Renal cortex interstitium (tissue), 11 donors: ENCODE measurements at regions not wholly inside any gene's neighbourhood (a gene's known extent, or its start where the extent isn't known, plus 50 kb on each side); places are given as distances from the start of the nearest gene placed in this dataset.
"Not testable (repeated sequence)": the region's sequence is repeated elsewhere in the genome, so short reads cannot be mapped to it uniquely, and the experiment has no call there.

Experiments used
- DNase-seq, 11 donors: peaks; one replicate each; pipeline ENCODE4 v3.0.0-alpha.2; 2013; ENCODE audit warnings: low read depth in 9 of 11, low spot score in 4 of 11; ENCODE audit errors: extremely low read depth in 1 of 11

DNA sequence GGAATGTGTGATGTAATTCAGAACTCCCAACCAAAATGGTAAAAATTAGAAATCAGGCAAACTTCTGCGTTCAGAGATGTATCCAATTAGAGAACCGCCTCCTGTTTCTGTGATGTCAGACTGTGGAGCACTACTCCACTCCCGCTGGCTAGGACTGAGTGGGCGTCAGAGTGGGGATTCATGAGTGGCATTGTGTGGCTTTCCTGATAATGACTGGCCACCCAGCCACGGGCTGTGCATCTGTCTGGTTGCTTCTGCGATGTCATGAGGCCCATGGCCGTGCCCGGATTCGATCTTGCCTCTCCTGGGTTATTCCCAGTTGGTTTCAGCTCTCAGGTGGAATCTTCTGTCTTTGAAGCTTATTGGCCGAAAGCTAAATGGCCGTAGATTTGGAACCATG lies 87.1 kb upstream of the KCNA1 start:
- no peak for DNase-seq

DNA sequence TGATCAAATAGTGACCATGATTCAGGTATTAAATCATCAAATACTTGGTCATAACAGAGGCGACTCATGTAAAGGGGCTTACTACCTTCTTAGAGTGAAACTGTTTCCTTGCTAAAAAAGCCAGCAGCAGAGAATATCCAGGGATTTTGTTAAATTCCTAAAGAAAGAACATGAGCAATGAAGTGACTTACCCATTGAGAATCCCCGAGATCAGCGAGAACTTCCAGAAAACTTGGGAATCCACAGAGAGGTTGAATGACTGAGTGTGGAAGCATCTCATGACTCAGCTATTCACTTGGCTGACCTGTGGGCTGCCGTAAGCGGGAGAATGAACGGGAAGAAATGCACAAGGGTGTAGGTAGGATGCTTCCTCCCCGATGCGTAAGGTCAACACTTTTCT lies 85.3 kb upstream of the KCNA1 start:
- no peak for DNase-seq

DNA sequence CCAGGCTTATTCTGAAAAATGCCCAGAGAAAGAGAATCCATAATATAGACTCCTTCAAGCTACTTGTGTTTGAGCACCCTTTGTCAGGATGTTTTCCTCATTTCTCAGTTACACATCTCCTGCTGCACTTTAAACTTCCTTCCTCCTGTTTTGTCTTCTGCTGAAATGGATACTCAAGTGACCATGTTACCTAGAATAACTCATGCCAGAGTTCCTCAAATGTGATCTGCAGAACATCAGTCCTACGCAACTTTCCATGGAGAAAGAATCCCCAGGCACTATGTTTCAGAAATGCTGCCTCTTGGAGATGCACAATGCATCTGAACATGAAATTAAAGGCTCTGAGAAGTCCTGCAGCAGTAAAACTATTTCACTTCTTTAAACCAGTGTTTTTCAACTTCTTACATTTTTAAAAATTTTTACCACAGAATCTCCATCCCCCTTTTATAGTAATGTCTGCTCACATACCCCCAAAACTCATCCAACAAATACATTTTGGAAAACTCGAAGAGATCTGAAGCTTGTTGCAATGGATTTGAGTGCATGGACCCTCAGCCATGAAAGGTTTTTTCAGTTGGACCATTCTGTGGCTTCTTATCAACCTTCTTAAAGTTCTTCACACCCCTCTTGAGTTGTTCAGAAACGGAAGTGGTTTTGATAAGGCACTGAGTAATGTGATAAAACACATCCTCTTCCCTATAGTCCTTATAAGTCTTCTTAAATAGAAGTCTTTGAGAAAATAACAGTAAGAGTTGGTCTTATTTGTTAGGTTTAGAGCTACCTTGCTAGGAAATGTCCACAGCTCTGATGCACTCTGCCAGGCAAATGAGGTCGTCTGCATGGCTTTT lies 84.5 kb upstream of the KCNA1 start:
- no peak for DNase-seq

DNA sequence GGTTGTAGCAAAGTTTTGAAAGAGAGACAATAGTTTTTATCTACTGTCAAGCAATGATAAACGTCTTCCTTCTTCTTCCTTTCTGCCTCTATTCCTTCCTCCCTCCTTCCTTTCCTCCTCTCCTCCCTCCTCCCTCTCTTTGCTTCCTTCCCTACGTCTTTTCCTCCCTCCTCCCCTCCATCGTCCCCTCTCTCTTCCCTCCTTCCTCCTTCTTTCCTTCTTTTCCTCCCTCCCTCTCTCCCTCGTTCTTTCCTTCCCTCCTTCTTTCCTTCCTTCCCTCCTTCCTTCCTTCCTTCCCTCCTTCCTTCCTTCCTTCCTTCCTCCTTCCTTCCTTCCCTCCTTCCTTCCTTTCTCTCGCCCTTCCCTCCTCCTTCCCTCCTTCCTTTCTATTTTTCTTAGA lies 82.8 kb upstream of the KCNA1 start:
- no peak for DNase-seq

DNA sequence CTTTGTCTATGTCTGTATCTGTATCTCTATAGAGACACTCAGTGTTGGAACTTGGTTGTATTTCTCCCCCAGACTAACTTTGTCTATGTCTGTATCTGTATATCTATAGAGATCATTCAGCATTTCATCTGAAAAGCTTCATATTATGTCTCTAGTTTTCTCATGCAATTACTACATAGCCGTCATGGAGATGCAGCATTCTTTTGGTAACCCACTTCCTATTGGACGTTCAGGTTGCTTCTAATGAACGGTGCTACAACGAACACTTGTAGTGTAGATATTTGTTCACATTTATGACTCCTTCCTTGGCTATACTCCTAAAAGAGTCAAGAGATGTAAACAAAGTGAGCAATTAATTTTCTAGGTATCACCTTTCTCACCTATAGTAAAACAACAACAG lies 81.5 kb upstream of the KCNA1 start:
- no peak for DNase-seq

DNA sequence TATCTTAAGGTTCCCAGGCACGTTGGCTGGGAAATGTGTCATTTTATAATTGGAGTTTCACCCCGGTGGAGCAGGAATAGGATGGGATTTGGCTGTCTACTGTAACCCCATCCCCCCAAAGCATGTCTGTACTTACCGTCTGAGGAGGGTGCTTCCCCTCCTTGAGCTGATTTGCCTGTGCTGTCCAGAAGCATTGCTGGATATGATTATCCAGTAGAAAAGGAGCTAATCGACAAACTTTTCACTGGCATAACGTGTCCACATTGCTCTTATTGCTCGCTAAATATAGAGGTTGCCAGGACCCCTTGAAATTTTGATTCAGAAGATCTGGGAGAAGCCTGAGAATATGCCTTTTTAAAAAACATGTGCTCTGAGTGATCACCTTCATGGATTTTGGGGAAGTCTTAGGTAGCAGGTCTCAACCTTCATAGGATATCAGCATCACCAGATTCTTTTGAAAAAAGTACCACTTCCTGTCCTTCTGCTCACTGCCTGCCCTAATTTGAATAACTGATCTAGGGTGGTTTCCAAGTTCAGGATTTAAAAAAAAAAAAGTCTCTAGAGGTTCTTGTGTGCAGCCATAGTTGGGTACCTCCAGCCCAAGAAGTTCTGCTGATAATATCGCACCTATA lies 80.4 kb upstream of the KCNA1 start:
- DNase-seq = no peak

DNA sequence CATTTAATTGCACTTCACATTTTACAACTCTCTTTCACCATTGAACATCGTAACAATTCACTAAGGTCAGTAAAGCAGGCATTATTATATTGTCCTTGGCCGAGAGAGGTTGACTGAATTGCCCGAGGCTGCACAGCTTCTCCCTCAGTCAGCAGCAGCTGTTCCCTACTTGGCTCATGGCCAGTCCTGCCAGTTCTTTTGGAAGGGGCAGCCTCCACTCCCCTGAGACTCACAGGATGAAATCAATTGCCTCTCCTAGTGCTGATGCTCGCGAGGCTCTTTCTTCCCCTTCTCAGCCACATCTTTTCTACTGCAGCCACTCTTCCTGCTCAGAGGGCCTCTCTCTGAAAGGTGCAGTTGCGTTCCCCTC lies 79.9 kb upstream of the KCNA1 start:
- DNase-seq = no peak

DNA sequence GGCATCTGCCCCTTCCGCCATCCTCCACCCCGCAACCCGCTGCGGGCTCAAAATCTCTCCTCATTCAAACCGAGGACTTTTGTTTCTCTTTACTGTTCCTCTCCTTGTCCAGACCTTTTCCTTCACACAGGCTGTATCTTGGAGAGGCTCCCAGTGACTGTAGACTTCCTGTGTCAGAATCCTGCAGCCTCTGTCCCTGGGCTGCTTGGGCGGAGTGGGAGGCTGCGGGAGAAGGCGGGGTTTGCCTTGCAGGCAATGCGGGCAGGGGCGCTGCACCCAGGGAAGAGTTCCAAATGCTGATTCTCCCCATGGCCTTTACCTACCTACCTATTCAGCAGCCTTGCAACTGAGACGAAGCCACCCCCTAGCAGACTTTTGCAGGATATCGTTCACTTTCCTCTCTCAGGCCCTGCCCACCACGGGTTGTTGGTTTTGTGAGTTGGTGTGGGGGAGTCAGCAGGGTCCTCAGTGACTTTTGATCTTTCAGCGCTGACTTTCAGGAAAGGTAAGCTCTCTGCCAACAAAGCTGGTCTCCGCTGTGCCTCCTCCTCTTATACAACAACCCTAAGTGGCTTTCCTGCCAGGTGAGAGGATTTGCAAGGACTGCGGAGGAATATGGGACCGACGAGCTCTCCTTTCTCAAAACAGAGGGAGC lies 79.0 kb upstream of the KCNA1 start:
- DNase-seq = peak in 2 of 11 donors; percentile 22 to 39

DNA sequence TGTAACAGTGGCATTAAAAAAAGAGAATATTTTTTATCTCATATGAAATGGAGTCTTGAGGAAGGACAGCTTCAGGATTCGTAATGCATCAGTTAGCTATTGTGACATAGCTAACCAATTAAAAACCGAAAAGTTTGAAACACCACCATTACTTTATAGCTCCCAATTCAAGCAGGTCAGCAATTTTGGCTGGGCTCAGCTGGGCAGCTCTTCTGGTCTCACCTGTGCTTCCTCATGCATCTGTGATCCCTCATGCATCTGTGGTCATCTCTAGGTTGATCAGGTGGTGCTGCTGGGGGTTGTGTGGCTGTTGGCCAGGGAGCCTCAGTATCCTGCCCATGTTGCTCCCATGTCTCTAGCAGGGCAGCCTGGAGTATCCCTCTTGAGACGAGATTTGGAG lies 76.7 kb upstream of the KCNA1 start:
- DNase-seq = no peak

DNA sequence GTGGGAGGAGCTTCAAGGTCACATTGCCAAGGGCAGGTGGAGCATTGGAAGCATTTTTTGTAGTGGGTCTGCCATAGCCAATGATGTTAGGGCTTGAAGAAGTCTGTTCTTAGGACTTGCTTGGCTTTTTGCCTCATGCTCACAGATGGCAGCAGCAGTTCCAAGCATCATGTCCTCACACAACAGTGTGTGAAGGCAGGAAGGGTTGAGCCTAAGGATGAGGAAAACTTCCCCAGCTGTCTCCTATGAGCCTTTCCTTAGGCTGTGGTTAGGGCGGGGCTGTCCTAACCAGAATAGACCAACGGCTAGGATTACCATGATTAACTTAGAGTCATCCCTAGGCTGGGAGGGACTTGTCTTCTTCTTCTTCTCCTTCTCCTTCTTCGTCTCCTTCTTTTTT lies 76.2 kb upstream of the KCNA1 start:
- no peak for DNase-seq

DNA sequence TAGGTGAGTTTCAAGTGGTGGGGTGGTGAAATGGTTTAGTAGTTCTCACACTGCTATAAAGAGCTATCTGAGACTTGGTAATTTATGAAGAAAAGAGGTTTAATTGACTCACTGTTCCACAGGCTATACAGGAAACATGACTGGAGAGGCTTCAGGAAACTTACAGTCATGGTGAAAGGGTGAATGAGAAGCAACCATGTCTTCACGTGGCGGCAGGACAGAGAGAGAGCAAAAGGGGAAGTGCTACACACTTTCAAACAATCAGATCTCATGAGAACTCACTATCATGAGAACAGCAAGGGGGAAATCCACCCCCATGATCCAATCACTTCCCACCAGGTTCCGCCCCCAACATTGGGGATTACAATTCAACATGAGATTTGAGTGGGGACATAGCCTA lies 67.3 kb upstream of the KCNA1 start:
- DNase-seq = not testable (repeated sequence)

DNA sequence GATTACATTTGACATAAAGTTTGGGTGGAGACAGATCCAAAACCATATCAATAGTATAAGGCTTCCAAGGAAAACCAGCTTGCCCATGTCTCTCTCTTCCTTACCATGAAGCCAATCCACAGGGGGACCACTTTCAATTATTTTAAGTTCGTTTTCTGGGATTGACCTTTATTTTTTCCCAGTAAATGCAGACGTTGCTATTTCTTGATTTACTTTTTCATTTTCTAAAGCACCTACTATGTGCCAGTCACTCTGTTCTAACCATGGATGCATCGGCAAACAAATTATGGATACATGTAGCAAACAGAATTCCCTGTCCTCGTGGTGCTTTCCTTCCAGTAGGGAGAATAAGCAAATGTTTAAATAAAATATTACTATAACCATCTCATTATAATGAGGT lies 65.8 kb upstream of the KCNA1 start:
- no peak for DNase-seq

DNA sequence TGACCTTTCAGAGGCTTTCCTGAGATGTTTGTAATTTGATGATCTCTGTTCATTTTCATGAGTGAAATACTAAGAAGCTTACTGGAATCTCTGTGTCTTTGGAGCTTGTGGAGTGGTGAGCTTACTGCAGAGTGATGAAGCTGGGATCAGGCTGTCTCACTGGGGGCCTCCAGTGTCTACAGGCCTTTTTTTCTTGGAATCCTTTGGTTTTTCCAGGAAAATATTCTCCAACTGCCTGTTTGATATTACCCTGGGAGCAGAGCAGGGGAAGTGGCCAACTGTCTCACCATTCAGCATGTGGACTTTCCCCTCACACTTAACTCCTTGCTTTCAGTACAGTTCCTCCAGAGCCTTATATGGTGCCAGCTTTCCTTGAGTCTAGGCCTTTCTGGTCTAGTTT lies 62.0 kb upstream of the KCNA1 start:
- DNase-seq = no peak

DNA sequence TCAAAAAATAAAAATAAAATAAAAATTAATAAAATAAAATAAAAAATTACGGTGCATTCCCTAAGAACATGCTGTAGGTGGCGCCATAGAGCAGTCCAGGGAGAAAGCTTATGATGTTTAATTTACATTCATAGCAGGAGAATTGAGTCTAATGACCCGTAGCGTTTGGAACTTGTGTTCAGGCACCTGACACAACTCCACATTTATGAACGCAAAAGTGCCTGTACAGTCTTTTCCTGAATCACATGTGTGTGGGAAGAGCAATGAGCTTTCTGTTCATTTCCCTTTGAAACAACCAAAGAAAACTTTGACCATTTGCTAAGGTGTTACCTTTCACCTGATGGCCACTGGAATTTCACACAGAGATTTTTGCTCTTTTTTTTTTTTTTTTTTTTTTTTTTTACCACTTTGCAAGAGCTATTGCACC lies 60.6 kb upstream of the KCNA1 start:
- DNase-seq = peak in 3 of 11 donors; percentile 37 to 58 (median 43)

DNA sequence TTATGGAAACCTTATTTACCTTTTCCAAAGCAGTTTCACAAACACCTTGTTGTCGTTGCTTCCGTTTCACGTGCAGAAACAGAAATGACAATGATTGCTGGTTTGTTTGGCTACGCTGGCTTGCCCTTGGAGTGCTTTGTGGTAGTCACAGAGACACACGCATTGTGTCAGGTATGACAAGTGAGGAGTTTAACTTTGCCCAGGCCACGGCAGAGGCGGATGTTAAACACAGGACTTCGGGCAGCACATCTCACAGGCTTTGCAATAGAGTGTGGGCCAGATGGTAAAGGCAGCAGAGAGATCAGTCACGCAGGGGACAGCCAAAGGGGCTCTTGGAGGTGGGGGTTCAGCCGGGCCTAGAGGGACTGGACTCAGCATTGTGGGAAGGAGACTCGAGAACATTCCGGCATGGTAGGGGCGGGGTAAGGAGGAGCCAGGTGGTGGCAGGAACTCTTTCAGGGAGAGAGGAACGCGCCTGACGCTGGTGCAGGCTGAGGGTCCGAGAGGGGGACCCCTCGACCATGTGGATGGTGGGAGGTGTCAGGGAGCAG lies 59.8 kb upstream of the KCNA1 start:
- no peak for DNase-seq

DNA sequence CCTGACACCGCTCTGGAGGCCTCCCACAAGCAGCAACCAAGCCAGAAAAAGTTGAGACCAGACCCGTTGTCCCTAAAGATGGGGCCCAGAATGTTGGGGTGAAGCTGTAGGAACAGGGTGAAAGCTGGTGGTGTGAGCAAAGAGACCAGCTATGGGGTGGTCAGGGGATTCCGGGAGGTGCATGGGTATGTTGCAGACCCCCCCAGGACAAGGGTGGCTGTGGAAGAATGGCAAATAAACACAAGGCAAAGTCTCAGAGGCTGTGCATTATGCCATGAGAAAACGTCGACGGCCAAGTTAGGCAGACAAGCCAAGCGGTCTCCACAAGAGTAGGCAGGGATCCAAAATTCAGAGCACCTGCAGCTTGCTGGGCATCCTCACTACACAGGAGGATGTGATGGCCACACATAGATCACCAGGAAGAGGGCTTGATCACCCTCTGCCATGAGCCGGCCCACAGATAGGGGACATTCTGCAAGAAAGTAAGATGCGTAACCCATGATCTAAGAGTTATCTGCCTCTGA lies 58.8 kb upstream of the KCNA1 start:
- no peak for DNase-seq

DNA sequence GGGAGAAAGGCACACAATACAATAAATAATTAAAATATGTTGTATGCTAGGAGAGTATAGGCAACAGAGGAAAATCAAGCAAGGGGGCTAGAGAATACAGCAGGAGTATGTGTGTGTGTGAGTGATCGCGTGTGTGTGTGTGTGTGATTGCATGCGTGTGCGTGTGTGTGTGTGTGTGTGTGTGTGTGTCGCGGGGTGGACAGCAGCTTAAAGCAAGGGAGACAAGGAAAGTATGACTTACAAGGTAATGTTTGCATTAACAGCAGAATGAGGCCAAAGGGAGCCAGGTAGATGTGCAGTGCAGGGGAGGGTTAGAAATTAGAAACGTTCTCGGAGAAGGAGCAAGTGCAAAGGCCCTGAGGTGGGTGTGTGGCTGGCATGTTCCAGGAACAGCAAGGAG lies 57.4 kb upstream of the KCNA1 start:
- DNase-seq = no peak

DNA sequence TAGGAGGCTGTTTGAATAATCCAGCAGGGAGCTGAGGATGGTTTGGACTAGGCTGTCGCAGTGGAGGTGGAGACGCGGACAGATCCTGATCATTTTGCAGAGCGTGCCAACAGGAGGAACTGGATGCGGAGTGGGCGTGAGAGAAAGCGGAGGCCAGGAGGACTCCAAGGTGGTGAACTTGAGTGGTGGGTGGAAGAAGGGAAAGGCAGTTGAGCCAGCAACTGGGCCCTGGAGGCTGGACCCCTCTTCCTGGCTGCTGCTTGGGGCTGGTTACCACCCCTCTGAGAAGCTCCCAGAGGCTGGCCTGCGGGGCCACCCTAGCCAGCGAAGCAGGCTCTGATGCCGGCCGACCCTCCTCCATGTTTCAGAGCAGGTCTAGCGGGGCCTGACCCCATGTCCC lies 56.8 kb upstream of the KCNA1 start:
- DNase-seq = no peak

DNA sequence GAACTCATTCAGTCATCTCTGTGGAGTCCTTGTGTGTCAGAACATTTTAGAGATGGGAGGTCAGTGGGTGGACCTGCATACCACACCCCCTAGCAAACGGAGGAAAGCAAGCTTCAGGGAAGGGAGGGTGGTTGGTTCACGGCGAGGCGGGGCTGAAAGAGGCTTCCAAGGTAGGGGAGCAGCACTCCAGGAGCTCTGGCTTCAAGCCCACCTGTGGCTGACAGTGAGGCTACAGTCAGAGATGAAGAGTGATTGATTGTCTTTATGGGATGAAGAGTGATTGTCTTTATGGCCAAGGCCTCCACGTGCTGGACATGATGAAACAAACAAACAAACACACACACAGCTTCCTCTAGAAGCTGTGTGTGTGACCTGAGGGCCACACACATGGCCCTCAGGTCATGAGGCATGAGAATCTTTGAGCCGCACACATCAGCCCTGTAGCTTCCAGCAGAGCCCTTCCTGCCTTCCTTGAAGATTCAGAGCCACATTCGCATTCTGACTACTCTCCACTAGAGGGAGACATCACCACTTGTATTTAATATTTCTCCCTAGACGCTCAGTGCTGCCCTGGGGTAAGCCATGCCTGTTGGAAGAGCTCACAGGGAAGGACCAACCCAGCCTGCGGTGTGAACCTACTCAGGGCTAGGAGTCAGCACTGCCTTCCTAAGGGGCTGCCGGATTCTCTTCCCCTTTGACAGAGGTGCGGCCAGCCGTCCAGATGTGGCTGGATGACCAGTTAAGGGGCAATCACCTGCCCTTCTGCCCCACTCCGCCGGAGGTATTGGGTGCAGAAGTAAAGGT lies 54.4 kb upstream of the KCNA1 start:
- DNase-seq = peak in 9 of 11 donors; percentile 69 to 87 (median 76)
